ENCODE measurements at regions not wholly inside any gene's neighbourhood (a gene's known extent, or its start where the extent isn't known, plus 50 kb on each side); places are given as distances from the start of the nearest gene placed in this dataset.
A peak's percentile ranks its signal among the peaks of the same experiment; 100 is the strongest.

- no peak for DNase-seq (ENCODE audit: low spot score)
Measured at GRCh38 chr6:82072121-82072521, 175.4 kb downstream of the IBTK start.

DNA sequence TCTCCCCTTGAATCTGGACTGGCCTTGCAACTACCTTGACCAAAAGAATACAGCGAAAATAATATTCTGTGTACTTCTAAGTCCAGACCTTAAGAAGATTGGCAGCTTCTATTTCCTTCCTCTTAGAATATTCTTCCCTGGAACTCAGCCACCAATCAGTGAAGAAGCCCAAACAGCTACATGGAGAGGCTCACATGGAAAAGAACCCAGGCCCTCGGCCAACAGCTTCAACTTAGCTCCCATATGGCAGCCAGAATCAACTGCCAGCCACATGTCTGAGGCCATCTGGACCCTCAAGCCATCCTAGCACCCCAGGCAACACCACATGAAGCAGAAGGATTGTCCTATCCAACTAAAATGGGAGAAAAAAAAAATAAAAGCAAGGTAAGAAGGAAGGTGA lies 178.8 kb downstream of the IBTK start:
- DNase-seq (ENCODE audit: low spot score), result peak; percentile 97

DNA sequence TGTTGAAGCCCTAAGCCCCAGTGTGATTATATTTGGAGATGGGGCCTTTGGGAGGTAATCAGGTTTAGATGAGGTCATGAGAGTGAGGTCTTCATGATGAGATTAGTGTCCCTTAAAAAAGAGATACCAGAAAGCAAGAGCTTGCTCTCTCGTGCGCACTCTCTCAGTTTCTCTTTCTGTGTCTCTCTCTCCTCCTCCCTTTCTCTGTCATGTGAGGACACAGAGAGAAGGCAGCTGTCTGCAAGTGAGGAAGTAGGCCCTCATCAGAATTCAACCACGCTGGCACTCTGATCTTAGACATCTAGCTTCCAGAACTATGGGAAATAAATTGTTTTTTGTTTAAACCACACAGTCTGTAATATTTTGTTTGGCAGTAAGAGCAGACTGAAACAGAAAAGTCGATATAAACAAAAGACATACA lies 180.5 kb downstream of the IBTK start:
- no peak for DNase-seq (ENCODE audit: low spot score)

- DNase-seq (ENCODE audit: low spot score), result peak; percentile 73
Measured at GRCh38 chr6:82066196-82066595, 181.3 kb downstream of the IBTK start.

- no peak for DNase-seq (ENCODE audit: low spot score)
Measured at GRCh38 chr6:82063574-82063973, 184.0 kb downstream of the IBTK start.

DNA sequence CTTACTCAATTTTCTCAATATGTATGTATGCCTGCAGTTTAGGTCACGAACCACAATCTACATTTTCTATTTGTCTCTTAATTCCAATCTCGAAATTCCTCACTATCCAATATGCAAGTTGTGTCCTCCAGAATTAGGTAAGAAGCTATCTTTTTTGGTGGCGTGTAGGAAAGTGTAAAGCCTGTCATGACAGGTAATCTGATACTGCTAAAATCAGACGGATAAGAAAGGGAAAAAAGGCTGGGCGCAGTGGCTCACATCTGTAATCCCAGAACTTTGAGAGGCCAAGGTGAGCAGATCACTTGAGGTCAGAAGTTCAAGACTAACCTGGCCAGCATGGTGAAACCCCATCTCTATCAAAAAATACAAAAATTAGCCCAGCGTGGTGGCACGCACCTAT lies 185.3 kb downstream of the IBTK start:
- DNase-seq (ENCODE audit: low spot score), result no peak

DNA sequence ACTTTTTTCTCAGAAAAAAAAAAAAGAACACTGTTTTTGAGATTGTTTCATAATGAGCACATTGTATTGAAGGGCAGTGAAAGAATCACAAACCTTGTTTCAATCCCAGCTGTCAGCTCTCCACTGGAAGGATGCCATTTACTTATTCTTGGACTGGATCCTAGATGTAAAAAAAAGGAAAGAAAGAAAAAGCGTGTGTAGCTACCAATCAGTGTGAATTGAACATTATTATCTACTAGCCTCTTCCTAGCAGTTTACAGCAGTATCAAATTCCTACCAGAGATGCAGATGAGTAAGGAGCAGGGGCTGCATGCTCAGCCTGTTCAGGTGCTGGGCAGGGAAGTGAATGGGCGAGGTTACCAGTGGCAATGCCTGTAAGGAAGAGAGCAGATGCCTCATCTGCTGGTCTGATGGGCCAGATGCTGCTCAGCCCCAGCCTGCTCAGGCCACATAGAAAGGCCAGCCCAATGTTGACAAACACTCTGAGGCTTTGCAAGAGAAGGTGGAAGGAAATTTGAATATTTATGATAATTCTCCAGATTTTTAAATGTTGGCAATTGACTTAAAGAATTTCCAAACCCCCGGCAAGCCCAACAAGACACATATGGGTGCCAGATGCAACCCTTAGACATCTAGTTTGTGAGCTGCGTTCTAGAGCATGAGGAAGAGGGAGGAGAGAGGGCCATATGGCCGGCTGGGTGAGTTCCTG lies 189.5 kb downstream of the IBTK start:
- DNase-seq (ENCODE audit: low spot score), result peak; percentile 69

DNA sequence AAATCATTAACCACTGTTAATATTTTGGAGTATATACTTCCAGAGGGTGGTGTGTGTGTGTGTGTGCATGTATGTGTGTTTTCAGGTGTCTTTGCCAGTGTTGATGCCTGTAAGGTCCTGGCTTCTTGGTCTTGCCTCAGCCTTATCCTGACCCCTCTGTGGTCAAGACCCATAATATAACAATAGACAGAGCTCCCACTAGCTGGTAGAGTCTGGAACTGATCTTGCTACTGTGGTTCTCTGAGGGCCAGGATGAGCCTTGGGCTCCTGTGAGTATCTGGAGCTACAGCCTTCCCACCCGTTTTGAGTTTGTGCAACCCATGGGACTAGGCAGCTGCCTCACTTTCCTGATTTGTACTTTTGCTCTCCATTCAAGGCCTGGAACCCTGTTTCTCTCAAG lies 191.0 kb downstream of the IBTK start:
- no peak for DNase-seq (ENCODE audit: low spot score)

DNA sequence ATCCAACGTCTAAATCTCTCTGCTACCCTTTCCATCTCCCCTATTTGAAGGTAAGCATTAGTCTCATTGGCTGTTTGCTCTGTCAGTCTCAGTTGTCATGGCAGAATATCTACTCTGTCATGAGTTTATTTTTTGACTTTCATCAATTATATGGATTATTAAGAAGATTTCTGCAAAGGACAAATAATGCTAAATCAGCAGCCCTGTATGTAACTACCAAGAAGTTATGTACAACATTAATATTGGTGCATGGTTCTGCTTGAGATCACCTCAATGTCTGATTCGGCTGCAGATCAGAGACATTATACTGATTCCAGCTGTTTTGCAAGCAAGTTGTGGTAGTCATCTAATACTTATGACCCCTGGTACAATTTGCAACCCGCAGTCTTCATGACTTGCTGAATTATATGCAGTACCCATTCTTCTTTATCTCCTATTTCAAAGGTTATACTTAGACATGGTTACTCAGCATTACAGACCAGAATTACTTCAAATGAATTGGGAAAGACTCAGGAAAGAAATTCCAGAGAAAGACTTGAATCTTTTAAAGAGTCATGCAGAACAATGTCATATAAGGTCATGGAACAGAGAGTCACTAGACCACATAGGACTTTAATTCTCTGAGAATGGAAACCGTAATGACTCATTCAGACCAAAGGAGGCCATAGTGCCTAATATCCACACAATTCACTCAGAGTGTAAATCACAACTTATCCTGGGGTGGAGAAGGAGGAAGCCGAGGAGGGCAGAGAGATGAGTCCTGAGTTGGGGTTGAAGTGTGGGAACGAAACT lies 201.4 kb downstream of the IBTK start:
- DNase-seq (ENCODE audit: low spot score), result no peak

DNA sequence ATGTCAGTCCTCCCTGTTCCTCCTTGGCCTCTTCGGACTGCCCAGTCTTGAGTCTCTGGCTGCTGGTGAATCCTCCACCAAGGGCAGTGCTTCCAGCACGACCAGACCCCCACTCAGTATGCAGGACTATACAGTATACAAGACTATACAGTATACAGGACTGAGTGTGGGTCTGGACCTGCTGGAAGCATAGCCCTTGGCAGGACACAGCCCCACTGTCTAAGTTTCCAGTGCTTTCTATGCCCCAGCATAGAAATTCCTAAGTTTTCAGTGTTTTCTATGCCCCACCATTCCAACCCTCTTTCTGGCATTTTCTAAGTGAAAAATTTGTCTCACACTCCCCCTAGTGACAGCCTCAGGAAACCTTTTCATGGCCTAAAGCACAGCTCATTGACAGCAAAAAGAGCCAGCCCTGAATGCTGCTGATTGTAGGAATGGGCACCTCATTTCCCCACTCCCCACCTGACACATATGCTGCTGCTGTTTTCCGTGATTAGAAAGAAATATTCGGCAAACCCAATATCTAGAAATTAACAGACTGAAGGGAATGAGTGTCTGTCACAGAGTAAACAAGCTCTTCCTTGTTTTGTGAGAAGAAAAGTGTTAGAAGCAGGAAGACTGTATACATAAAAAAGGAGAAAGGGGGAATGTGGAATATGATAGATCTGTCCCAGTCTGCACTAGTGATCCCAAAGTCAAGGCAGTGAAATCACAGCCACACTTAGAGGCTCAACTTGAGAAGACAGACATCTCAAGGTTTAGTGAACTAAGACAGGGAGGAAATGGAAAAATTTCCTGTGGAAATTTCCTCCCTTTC lies 206.9 kb downstream of the IBTK start:
- DNase-seq (ENCODE audit: low spot score), result peak; percentile 85

DNA sequence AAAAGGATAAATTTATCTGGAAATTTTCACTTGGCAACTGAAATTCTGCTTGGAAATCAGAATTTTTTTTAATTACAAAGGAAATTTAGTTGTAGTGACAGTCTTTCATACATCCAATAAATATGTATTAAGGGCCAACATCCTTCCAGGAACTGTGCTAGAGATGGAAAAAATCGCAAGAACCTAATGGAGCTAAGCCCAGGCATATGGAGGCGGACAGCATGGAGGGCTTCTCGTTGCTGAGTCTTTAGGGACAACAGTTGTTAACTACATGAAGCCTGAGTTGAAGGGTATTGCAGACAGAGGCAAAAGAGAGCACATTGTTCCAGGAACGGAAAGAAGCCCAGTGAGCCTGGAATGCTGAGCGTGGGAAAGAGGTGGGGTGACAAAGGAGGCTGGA lies 208.9 kb downstream of the IBTK start:
- no peak for DNase-seq (ENCODE audit: low spot score)

DNA sequence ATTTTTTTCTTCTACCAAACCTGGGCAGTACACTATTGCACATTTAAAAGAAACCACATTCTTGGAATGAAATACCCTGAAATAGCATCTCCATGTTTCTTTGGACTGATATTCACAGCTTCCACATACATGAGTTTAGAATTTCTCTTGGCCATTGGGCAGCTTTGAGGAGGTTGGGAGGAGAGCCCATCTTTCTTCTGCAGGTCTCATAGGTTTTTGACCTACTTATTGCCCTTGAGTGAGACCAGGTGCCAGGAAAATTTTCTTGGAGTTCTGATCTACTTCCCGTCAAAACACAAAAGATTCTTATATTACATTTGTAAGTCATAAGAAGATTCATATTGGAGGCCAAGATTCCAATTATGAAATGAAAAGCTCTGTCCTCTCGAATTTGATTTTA lies 212.0 kb downstream of the IBTK start:
- DNase-seq (ENCODE audit: low spot score), result no peak

DNA sequence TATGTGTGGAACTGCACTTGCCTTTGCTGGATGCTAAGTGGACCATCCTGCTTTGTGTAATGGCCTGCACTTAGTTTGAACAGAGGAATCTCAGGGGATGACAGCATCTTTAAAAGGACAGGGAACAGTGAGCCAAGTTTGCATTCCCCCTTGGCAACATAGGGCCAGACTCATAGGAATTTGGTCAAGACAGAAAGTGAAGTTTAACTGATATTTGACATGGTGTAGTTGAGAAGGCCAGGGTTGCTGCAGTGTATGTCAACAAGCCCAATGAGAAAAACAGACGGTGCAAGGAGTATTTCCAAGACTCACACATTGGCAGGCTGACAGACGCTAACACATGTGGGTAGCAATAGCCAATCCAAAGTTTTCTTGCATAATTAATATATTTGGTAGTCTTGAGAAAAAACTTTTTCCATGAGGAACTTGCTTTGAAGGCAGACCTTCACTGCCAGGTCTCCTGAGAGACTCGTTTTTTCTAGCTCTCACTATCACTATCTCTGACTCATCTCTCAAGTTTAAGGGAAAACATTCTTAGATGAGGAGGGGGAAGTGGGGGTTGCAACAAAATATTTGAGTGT lies 213.8 kb downstream of the IBTK start:
- no peak for DNase-seq (ENCODE audit: low spot score)

- DNase-seq (ENCODE audit: low spot score), result no peak
Measured at GRCh38 chr6:82032444-82032843, 215.1 kb downstream of the IBTK start.

DNA sequence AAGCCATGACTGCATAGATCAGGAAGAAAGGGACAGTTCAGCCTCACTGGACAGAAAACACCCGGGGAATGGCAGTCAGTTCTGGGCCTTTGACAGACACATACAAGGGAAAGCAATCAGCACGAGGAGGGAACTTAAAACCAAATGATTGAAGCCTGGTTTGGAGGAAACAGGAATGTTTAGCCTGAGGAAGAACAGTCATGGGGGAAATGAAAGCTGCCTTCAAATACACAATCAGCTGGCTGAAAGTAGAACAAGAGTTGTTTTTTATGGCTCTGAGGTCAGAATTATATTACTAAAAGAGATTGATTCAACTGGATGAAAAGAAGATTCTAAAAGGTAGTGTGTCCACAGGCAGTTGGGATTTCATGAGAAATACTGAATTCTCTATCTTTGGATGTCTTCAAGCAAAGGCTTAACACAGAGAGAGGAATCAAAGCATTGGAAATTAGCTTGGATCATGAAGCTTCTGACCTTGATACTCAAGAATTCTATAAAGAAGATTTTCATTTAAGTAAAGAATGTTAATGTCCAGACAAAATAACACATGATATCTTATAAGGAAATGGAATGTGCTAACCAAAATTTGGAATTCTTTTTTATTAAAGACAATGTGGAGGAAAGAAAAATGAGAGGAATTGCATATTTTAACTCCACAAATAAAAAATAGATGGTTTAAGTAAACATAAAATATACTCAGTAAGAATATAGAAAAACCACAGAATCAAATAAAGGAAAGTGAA lies 216.6 kb downstream of the IBTK start:
- peak; percentile 25 for DNase-seq (ENCODE audit: low spot score)

- DNase-seq (ENCODE audit: low spot score), result peak; percentile 58
Measured at GRCh38 chr6:82030301-82030700, 217.2 kb downstream of the IBTK start.

GRCh38 chr6:82025271-82025670 lies 222.3 kb downstream of the IBTK start:
- no peak for DNase-seq (ENCODE audit: low spot score)

DNA sequence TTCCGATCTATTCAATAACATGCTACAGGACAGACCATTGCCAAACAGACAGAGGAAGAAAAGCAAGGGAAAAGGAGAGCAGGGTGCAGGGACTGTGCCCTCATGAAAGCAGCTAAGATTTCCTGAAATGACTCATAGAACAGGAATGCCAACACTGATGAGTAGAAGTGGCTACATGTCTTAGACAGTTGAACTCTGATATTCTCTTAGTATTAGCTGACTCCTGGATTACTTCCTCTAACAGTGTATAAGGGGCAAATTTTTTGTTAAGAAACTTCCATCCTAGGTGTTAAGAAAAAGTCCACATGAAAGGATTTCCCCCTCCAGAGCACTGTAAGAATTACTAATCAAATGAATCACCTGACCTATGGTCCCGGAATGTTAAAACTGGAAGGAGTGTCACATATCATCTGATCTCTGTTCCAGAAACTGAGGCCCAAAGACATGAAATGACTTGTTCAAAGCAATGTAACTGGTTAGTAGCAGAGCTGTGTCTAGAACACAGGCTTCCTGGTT lies 224.9 kb downstream of the IBTK start:
- DNase-seq (ENCODE audit: low spot score), result no peak

GRCh38 chr6:82017773-82018172 lies 229.8 kb downstream of the IBTK start:
- DNase-seq (ENCODE audit: low spot score), result no peak

GRCh38 chr6:82017288-82017687 lies 230.3 kb downstream of the IBTK start:
- no peak for DNase-seq (ENCODE audit: low spot score)

DNA sequence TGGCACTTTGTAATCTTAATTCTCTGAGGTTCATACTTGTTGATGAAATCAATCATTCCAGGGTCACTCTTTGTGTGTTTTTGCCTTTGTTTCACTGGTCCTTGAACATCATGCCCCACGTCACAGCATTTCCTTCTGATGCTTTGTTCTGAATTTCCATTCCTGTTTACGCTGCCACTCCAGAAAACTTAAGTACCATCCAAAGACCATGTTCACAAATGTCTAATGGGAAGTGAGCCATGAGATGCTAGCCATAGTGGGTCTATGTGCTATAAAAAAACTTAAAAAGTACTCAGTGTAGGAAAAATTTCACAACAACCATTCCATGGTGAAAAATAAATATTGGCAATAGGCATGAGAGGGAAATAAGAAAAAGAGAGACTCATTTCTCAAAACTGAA lies 232.0 kb downstream of the IBTK start:
- DNase-seq (ENCODE audit: low spot score), result no peak
